ENCODE measurements at regions not wholly inside any gene's neighbourhood (a gene's known extent, or its start where the extent isn't known, plus 50 kb on each side); places are given as distances from the start of the nearest gene placed in this dataset.

DNA sequence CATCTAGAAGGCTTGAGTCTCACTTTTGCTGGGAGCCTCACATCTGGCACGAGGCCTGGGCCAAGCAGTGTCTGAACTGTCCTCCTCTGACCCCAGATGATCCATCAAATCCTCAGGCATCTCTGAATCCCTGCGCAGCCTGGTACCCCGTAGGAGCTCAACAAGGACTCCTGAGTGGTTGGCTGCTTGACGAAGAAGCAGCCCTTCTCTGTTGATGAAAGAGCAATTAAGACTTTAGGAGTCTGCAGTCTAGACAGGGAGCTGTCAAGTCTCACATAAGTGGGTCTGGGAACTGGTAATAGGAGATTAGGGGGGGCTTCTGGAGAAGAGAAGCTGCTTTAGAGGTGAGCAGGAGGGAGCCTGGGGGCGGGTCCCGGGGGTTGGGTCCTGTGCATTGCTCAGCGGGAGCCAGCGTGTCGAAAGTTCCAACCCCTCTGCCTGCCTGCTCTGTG, 326.0 kb downstream of the RPS24 start:
- Histone ChIP-seq H3K27ac (ENCODE audit: insufficient read depth, low read length) (no peak overlapping the region), H4K20me1 (ENCODE audit: control insufficient read depth, extremely low read depth, insufficient read depth, low read length) (no peaks in the 10 kb centered on the region), H3K9me3 (ENCODE audit: control insufficient read depth, insufficient read depth, low read depth, low read length) (no peaks in the 10 kb centered on the region), H3K27me3 (ENCODE audit: control insufficient read depth, insufficient read depth, low read length) (peaks cover 8% of the 10 kb centered on the region), H3K4me1 (ENCODE audit: control insufficient read depth, extremely low read depth, insufficient read depth, low read length) (no peaks in the 10 kb centered on the region), H3K4me2 (ENCODE audit: extremely low read depth, insufficient read depth, low read length) (no peak overlapping the region), H3K79me2 (ENCODE audit: control insufficient read depth, insufficient read depth, low read length) (no peaks in the 10 kb centered on the region), H3K9ac (ENCODE audit: insufficient read depth, low read length) (no peak overlapping the region), H2AFZ (ENCODE audit: low read length) (no peak overlapping the region), H3K4me3 (replicated peaks in 1 of 4; ENCODE audit: control extremely low read depth in 1 of 4, insufficient read depth in 1 of 4, low read depth in 3 of 4, low read length in 4 of 4) (no peak overlapping the region), H3K36me3 (ENCODE audit: control insufficient read depth, insufficient read depth, low read length) (no peaks in the 10 kb centered on the region)
- DNase-seq (ENCODE audit: low read depth in 2 of 2): no peak
- no peak for TF ChIP-seq EZH2 (IDR thresholded peaks at IDR 0.05; ENCODE audit: low read length, missing control alignments)
- TF ChIP-seq, protein P1, sequence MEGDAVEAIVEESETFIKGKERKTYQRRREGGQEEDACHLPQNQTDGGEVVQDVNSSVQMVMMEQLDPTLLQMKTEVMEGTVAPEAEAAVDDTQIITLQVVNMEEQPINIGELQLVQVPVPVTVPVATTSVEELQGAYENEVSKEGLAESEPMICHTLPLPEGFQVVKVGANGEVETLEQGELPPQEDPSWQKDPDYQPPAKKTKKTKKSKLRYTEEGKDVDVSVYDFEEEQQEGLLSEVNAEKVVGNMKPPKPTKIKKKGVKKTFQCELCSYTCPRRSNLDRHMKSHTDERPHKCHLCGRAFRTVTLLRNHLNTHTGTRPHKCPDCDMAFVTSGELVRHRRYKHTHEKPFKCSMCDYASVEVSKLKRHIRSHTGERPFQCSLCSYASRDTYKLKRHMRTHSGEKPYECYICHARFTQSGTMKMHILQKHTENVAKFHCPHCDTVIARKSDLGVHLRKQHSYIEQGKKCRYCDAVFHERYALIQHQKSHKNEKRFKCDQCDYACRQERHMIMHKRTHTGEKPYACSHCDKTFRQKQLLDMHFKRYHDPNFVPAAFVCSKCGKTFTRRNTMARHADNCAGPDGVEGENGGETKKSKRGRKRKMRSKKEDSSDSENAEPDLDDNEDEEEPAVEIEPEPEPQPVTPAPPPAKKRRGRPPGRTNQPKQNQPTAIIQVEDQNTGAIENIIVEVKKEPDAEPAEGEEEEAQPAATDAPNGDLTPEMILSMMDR (conservative IDR thresholded peaks at IDR 0.05 in 1 of 2, IDR thresholded peaks at IDR 0.05 in 1 of 2; ENCODE audit: low read depth in 1 of 2, low read length in 2 of 2): no peak

DNA sequence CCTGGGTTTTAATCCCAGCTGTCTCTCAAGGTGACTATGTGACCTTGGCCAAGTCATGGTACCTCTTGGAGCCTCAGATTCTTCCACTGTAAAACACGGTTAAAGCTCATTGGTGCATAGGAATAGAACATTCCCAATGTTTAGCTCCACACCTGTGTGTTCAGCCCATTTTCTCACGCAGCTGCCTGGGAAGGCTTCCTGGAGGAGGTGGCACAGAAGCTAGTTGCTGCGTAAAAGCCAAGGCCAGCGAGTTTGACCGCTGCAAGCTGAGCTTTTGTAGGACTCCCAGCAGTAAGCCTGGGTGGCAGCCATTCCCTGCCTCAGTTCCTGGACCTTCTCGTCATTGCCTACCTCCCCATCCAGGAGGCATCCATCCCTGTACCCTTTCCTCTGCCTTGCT, 326.6 kb downstream of the RPS24 start:
- no peaks in the 10 kb centered on the region for H4K20me1 ChIP-seq (ENCODE audit: control insufficient read depth, extremely low read depth, insufficient read depth, low read length)
- no peak overlapping the region for H3K9ac ChIP-seq (ENCODE audit: insufficient read depth, low read length)
- H3K9me3 ChIP-seq (ENCODE audit: control insufficient read depth, insufficient read depth, low read depth, low read length): no peaks in the 10 kb centered on the region
- no peaks in the 10 kb centered on the region for H3K4me1 ChIP-seq (ENCODE audit: control insufficient read depth, extremely low read depth, insufficient read depth, low read length)
- no peak for DNase-seq (ENCODE audit: low read depth in 2 of 2)
- H3K4me2 ChIP-seq (ENCODE audit: extremely low read depth, insufficient read depth, low read length): no peak overlapping the region
- no peak overlapping the region for H3K27ac ChIP-seq (ENCODE audit: insufficient read depth, low read length)
- no peaks in the 10 kb centered on the region for H3K36me3 ChIP-seq (ENCODE audit: control insufficient read depth, insufficient read depth, low read length)
- no peak overlapping the region for H2AFZ ChIP-seq (ENCODE audit: low read length)
- TF ChIP-seq, protein P1 (conservative IDR thresholded peaks at IDR 0.05 in 1 of 2, IDR thresholded peaks at IDR 0.05 in 1 of 2; ENCODE audit: low read depth in 1 of 2, low read length in 2 of 2): no peak
- no peak for TF ChIP-seq EZH2 (IDR thresholded peaks at IDR 0.05; ENCODE audit: low read length, missing control alignments)
- H3K79me2 ChIP-seq (ENCODE audit: control insufficient read depth, insufficient read depth, low read length): no peaks in the 10 kb centered on the region
- H3K4me3 ChIP-seq (replicated peaks in 1 of 4; ENCODE audit: control extremely low read depth in 1 of 4, insufficient read depth in 1 of 4, low read depth in 3 of 4, low read length in 4 of 4): no peak overlapping the region
- H3K27me3 ChIP-seq (ENCODE audit: control insufficient read depth, insufficient read depth, low read length): peaks cover 14% of the 10 kb centered on the region

DNA sequence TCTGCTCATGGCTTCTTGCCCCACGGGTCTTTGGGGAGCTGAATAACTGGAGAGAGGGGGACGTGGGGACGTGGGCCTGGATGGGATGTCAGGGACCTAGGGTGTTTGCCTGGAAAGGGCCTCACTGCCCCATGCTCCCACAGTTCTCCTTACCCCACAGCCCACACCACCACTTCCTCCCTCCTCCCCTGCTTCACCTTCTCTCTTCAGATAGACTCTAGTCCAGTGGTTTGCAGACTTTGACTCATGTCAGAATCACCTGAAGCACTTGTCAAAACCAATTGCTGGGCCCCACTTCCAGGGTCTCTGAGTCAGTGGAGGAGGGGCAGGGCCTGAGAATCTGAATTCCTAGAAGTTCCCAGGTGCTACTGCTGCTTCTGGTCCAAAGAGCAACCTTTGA, 327.4 kb downstream of the RPS24 start:
- H3K9ac ChIP-seq (ENCODE audit: insufficient read depth, low read length): no peak overlapping the region
- no peaks in the 10 kb centered on the region for H3K4me1 ChIP-seq (ENCODE audit: control insufficient read depth, extremely low read depth, insufficient read depth, low read length)
- no peaks in the 10 kb centered on the region for H4K20me1 ChIP-seq (ENCODE audit: control insufficient read depth, extremely low read depth, insufficient read depth, low read length)
- H2AFZ ChIP-seq (ENCODE audit: low read length): no peak overlapping the region
- H3K36me3 ChIP-seq (ENCODE audit: control insufficient read depth, insufficient read depth, low read length): no peaks in the 10 kb centered on the region
- TF ChIP-seq, protein P1 (conservative IDR thresholded peaks at IDR 0.05 in 1 of 2, IDR thresholded peaks at IDR 0.05 in 1 of 2; ENCODE audit: low read depth in 1 of 2, low read length in 2 of 2): no peak
- TF ChIP-seq EZH2 (IDR thresholded peaks at IDR 0.05; ENCODE audit: low read length, missing control alignments): no peak
- no peak overlapping the region for H3K4me2 ChIP-seq (ENCODE audit: extremely low read depth, insufficient read depth, low read length)
- no peak overlapping the region for H3K4me3 ChIP-seq (replicated peaks in 1 of 4; ENCODE audit: control extremely low read depth in 1 of 4, insufficient read depth in 1 of 4, low read depth in 3 of 4, low read length in 4 of 4)
- DNase-seq (ENCODE audit: low read depth in 2 of 2): no peak
- no peaks in the 10 kb centered on the region for H3K9me3 ChIP-seq (ENCODE audit: control insufficient read depth, insufficient read depth, low read depth, low read length)
- peaks cover 19% of the 10 kb centered on the region for H3K27me3 ChIP-seq (ENCODE audit: control insufficient read depth, insufficient read depth, low read length)
- no peaks in the 10 kb centered on the region for H3K79me2 ChIP-seq (ENCODE audit: control insufficient read depth, insufficient read depth, low read length)
- no peak overlapping the region for H3K27ac ChIP-seq (ENCODE audit: insufficient read depth, low read length)
